Natural killer cell treated with Interleukin-12 subunit alpha and Interleukin-12 subunit beta and Interleukin-15 and Interleukin-18, amount 100 ng/mL, for 72 hours (primary cell): ENCODE measurements at regions not wholly inside any gene's neighbourhood (a gene's known extent, or its start where the extent isn't known, plus 50 kb on each side); places are given as distances from the start of the nearest gene placed in this dataset.
"Not testable (repeated sequence)": the region's sequence is repeated elsewhere in the genome, so short reads cannot be mapped to it uniquely, and the experiment has no call there.

Experiments used
- ATAC-seq, 2 donors: fragments of 150-1000 bp; cut with Tn5 transposase in 1 of 2; sonication (Bioruptor Pico), chemical (Tn5 transposase) in 1 of 2; 2 replicates each; pipeline ENCODE4 v1.10.0; 2021
- DNase-seq: peaks from one replicate; pipeline ENCODE4 v3.0.0; 2022; ENCODE audit warnings: low spot score
- H3K27ac Mint-ChIP-seq, 2 donors: 1 replicate in 1 of 2; 2 replicates in 1 of 2; pipeline ENCODE4 v1.8.0; 2022; ENCODE audit warnings: mixed read lengths in 2 of 2, mild to moderate bottlenecking in 1 of 2, moderate library complexity in 1 of 2
- H3K27me3 Mint-ChIP-seq, 2 donors: 1 replicate in 1 of 2; 2 replicates in 1 of 2; pipeline ENCODE4 v1.8.0; 2022; ENCODE audit warnings: mixed read lengths in 2 of 2
- H3K36me3 Mint-ChIP-seq: one replicate; pipeline ENCODE4 v1.8.0; 2022; ENCODE audit warnings: mixed read lengths
- H3K4me1 Mint-ChIP-seq, 2 donors: 1 replicate in 1 of 2; 2 replicates in 1 of 2; pipeline ENCODE4 v1.8.0; 2022; ENCODE audit warnings: low read depth in 2 of 2, mixed read lengths in 2 of 2, mild to moderate bottlenecking in 1 of 2
- H3K4me3 Mint-ChIP-seq: one replicate; pipeline ENCODE4 v1.8.0; 2022; ENCODE audit warnings: mixed read lengths
- H3K9me3 Mint-ChIP-seq: 2 replicates; pipeline ENCODE4 v1.8.0; 2022; ENCODE audit warnings: mixed read lengths

DNA sequence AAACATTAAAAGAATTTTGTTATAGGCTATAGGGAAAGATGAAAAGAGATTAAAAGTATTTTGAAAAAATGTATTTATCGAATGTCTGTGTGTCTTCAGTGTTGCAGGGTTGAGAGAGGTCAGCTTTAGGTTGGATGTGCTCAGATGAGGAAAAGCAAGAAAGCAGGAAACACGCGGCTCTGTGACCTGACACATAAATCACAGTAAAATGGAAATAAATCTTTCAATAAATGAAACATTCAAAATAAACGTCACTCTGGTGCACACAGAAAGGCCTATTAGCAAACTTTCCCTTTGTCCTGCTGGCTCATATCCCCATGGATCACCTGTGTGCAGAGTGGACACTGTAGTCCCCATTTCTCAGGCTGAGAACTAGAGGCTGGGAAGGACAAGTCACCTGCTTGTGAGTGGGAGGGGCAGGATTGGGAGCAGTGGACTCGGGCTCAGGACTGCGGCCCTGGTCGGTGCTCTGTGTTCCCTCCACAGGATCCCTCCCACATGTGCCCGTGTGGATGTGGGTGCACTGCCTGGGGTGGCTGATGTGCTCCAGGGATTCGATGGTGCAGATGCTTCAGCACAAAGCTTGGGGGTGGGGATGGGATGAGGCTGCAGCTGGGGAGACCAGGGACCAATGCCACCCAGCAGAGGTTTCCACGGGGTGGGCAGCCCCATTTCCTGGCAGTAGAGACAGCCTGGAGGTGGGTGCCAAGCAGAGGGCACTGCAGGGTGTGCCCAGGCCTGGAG is 96.0 kb upstream of the IGLL5 start:
- Mint-ChIP-seq H3K36me3 (no peaks in the 10 kb centered on the region), H3K27ac (peak overlapping the region; percentile 65 to 68), H3K9me3 (no peaks in the 10 kb centered on the region), H3K4me1 (peaks cover 46 to 65% of the 10 kb centered on the region in 2 donors), H3K4me3 (peak overlapping the region; percentile 1), H3K27me3 (no peaks in the 10 kb centered on the region)
- DNase-seq = no peak
- no peak for ATAC-seq

DNA sequence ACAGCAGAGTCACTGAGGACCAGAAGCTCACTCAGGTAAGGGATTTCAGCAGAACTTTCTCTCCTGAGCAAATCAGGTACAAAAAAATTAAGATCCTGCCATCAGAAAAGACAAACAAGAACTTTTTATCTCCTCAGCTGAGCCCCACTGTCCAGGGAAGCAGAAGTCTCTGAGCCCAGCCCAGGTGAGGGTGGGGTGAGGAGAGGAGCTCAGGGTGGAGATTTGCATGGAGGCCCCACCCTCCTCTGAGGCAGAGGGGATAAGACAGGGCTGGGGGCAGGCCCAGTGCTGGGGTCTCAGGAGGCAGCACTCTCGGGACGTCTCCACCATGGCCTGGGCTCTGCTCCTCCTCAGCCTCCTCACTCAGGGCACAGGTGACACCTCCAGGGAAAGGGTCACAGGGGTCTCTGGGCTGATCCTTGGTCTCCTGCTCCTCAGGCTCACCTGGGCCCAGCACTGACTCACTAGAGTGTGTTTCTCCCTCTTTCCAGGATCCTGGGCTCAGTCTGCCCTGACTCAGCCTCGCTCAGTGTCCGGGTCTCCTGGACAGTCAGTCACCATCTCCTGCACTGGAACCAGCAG is 95.3 kb upstream of the IGLL5 start:
- not testable (repeated sequence) for H3K9me3 Mint-ChIP-seq, H3K36me3 Mint-ChIP-seq, ATAC-seq, H3K27me3 Mint-ChIP-seq, DNase-seq
- Mint-ChIP-seq H3K4me3 (peak overlapping the region; percentile 1), H3K27ac (peak overlapping the region; percentile 65 to 68), H3K4me1 (peaks cover 52 to 66% of the 10 kb centered on the region in 2 donors)

DNA sequence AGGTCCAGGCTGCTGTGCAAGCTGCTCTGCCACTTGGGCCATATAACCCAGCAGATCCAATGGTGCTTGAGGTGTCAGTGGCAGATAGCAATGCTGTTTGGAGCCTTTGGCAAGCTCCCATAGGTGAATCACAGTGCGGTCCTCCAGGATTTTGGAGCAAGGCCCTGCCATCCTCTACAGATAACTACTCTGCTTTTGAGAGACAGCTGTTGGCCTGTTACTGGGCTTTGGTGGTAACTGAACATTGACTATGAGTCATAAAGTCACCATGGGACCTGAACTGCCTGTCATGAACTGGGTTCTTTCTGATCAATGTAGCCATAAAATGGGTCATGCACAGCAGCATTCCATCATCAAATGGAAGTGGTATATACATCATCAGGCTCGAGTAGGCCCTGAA is 92.0 kb upstream of the IGLL5 start:
- not testable (repeated sequence) for H3K36me3 Mint-ChIP-seq, ATAC-seq, H3K27ac Mint-ChIP-seq, H3K9me3 Mint-ChIP-seq, H3K4me3 Mint-ChIP-seq, DNase-seq, H3K27me3 Mint-ChIP-seq
- H3K4me1 Mint-ChIP-seq = peaks cover 31 to 49% of the 10 kb centered on the region in 2 donors

DNA sequence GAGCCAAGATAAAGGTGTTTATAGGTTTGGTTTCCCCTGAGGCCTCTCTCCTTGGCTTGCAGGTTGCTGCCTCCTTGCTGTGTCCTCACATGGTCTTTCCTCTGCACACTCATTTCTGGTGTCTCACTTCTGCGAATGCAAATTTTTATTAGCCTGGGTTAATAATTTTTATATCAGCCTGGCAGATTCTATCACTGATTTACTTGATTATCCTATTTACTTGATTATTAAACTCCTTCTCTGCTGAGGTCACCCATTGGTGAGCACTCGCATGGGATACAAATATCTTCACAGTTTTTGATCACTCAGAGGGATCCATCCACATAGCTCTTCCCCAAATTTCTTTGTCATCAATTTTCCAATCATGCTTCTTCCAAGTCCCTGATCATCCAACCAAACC is 90.9 kb upstream of the IGLL5 start:
- no peak overlapping the region for H3K27ac Mint-ChIP-seq
- H3K27me3 Mint-ChIP-seq = no peaks in the 10 kb centered on the region
- no peak for ATAC-seq
- no peaks in the 10 kb centered on the region for H3K9me3 Mint-ChIP-seq
- peaks cover 20 to 44% of the 10 kb centered on the region in 2 donors for H3K4me1 Mint-ChIP-seq
- H3K4me3 Mint-ChIP-seq = no peak overlapping the region
- H3K36me3 Mint-ChIP-seq = peaks cover 5% of the 10 kb centered on the region
- no peak for DNase-seq

DNA sequence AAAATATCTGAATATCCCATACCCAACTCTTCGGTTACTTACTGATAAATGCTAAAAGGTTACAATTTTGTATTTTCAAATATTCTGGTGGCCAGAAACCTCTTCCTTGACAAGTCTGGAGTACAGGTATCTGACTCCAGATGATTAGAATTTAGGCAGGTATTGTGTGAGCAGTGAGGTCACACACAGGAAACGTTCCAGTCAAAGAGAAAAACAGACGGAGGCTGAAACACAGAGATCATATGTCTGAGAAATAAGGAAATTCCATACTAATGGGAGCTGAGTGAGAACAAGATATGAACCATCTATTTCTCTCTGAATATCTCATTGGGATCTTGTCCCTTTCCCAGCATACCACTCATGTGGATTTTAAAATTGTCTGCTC is 89.4 kb upstream of the IGLL5 start:
- Mint-ChIP-seq H3K4me1 (peaks cover 20 to 45% of the 10 kb centered on the region in 2 donors), H3K4me3 (no peak overlapping the region), H3K27ac (no peak overlapping the region), H3K9me3 (no peaks in the 10 kb centered on the region), H3K36me3 (peaks cover 5% of the 10 kb centered on the region), H3K27me3 (no peaks in the 10 kb centered on the region)
- no peak for DNase-seq
- ATAC-seq = no peak

DNA sequence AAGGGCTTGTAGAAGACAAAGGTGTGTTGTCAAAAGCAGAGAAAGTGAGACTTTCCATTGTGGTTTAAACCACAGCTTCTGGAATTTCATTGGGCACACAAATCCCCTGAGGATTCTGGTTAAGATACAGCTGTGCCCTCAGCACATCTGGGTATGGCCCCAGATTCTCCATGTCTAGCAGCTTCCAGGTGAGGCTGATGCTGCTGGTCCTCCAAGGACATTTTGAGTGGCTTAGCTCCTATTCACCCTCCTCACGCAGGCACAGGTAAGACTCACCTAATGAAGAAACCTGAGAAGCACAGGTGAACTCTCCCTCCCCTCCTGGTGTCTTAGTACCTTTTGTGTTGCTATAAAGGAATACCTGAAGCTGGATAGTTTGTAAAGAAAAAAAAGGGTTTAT is 88.9 kb upstream of the IGLL5 start:
- no peak for DNase-seq
- no peak overlapping the region for H3K4me3 Mint-ChIP-seq
- no peaks in the 10 kb centered on the region for H3K27me3 Mint-ChIP-seq
- no peak overlapping the region for H3K27ac Mint-ChIP-seq
- no peaks in the 10 kb centered on the region for H3K9me3 Mint-ChIP-seq
- peaks cover 5% of the 10 kb centered on the region for H3K36me3 Mint-ChIP-seq
- no peak for ATAC-seq
- peaks cover 24 to 46% of the 10 kb centered on the region in 2 donors for H3K4me1 Mint-ChIP-seq

DNA sequence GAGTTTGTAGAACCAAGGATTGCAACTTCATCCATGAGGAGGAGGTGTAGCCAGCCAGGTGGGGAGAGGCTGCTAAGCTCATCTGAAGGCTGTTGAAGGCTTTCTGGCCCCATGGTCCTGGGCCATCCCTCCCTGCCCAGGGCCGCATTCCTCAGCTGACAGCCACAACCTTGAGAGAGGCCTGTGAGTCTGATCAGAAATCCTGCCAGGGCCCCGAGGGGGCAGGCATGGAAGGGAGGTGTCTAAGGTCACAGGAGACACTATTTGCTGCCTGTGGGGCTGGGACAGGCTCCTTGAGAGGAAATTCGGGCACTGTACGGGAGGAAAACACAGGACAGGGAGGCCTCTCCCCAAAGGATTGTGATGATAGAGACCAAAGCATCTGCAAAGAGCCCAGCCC is 88.1 kb upstream of the IGLL5 start:
- Mint-ChIP-seq H3K4me3 (no peak overlapping the region), H3K36me3 (peaks cover 5% of the 10 kb centered on the region), H3K27ac (no peak overlapping the region), H3K4me1 (peaks cover 30 to 47% of the 10 kb centered on the region in 2 donors), H3K9me3 (no peaks in the 10 kb centered on the region), H3K27me3 (no peaks in the 10 kb centered on the region)
- DNase-seq (no peak), ATAC-seq (no peak)

DNA sequence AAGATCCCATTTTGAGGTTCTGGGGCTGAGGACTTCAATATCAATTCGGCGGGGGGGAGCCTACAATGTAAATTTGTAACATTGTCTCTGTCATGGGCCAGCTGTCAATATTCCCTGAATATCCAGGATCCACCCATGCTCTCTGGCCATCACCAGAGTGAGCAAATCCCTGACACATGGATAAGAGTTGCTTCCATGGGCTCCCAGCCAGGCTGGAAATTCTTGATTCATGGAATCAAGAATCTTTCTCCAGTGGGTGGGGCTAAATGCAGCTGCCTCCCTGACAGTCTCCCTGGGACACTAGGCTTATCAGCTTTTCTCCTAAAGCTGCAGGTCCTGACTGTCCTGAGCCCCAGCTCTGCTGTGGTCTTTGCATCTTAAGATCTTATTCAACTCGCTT is 86.9 kb upstream of the IGLL5 start:
- ATAC-seq (no peak), DNase-seq (no peak)
- Mint-ChIP-seq H3K4me1 (peaks cover 38 to 45% of the 10 kb centered on the region in 2 donors), H3K36me3 (peaks cover 5% of the 10 kb centered on the region), H3K27me3 (no peaks in the 10 kb centered on the region), H3K9me3 (no peaks in the 10 kb centered on the region), H3K27ac (no peak overlapping the region), H3K4me3 (no peak overlapping the region)

DNA sequence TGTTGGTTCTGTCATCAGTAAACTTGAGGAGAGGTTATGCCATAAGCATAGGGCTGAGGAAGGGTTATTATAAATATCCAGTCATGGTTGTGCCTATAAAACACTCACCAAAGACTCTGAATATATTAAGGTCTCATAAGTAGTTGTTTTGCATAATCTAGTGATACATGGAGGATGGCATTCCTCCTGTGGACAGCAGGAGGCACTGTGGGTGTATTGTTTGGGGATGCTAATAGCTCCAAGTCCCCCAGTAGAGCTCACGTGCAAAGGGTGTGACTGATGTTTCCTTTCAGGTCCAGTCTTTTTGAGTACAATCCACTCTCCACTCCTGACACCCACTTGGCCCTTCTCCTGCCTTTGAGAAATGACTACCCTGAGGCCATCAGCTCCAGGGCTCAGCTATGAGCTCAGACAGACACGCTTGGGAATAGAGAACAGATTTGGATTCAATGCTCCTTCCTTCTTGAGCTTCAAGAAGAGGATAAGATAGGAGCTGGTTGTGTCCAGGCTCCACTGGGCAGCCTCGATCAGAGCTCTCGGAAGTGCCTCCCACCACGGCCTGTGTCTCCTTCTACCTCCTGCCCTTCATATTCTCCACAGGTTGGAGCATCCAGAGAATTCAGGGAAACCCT is 85.2 kb upstream of the IGLL5 start:
- peak; percentile 52 to 63 for ATAC-seq
- no peak overlapping the region for H3K4me3 Mint-ChIP-seq

DNA sequence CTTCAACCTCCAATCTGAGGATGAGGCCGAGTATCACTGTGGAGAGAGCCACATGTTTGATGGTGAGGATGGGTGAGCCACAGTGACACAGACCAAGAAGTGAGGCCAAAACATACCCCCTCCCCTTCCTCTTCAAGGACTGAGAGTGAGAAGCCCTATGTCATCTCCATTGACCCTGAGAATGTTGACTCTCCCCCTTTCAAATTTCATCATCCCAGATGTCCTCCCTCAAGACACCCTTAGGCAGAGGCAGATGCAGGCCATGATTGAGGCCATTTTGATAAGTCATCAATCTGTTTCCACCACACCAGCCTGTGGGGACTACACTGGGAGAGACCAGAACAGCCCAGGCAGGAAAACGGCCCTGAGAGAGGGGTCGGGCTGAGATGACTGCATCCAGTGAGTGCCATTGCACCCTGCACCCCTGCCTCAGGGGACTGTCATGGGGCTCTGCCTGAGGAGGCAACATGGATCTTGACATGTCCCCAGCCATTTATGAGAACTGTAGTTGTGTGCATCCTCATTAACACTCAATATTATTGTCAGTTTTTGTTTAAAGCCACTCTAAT is 84.2 kb upstream of the IGLL5 start:
- H3K4me1 Mint-ChIP-seq = peaks cover 33 to 37% of the 10 kb centered on the region in 2 donors
- no peaks in the 10 kb centered on the region for H3K27me3 Mint-ChIP-seq
- peak overlapping the region in 1 of 2 donors; percentile 21 for H3K27ac Mint-ChIP-seq
- no peaks in the 10 kb centered on the region for H3K9me3 Mint-ChIP-seq
- H3K4me3 Mint-ChIP-seq = peak overlapping the region; percentile 32
- ATAC-seq (no peak), DNase-seq (no peak)
- H3K36me3 Mint-ChIP-seq = no peaks in the 10 kb centered on the region

More for the DNA sequence above, 85.2 kb upstream of the IGLL5 start:
- Mint-ChIP-seq H3K4me1 (peaks cover 33 to 37% of the 10 kb centered on the region in 2 donors), H3K36me3 (no peaks in the 10 kb centered on the region), H3K9me3 (no peaks in the 10 kb centered on the region), H3K27me3 (no peaks in the 10 kb centered on the region), H3K27ac (peak overlapping the region in 1 of 2 donors; percentile 21)
- no peak for DNase-seq

DNA sequence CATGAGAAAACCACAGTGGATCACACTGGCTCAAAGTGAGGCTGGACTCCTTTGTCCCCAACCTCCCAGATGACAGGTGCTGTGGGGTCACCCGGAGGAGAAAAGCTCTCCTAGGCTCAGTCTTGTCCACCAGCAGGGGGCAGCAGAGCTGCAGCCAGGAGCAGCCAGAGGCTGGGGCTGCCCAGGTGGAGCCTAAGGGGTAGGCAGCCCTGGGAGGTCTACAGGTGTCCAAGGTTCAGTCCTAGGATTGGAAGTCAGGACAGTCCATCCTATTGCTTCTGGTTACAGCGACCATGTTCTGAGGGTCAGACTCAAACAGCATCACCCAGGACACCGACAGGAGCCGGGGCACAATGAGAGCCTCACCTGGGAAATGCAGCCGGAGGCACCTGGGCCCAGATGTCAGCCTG is 77.6 kb upstream of the IGLL5 start:
- no peak for DNase-seq
- no peaks in the 10 kb centered on the region for H3K36me3 Mint-ChIP-seq
- H3K4me3 Mint-ChIP-seq = no peak overlapping the region
- peak in 1 of 2 donors; percentile 80 for ATAC-seq
- H3K4me1 Mint-ChIP-seq = peaks cover 11 to 23% of the 10 kb centered on the region in 2 donors
- H3K27me3 Mint-ChIP-seq = no peaks in the 10 kb centered on the region
- H3K9me3 Mint-ChIP-seq = no peaks in the 10 kb centered on the region
- H3K27ac Mint-ChIP-seq = no peak overlapping the region

DNA sequence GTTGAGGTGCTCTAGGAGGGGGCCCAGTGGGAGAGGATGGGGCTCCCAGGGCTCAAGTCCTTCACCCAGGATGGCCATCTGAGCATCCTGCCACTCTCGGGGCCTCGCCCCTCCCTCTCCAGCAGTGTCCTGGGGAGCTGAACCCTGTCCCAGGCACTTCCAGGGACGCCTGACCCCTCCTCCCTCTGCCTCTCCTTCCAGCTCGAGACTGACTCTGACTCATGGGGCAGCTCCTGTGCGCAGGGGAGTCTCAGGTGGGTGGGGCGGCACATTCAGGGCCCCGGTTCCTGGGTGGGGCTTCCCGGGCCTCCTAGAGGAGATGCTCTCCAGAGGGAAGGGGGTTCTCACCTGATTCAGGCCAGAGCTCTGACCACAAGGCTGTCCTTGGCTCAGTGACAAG is 77.1 kb upstream of the IGLL5 start:
- DNase-seq (no peak), ATAC-seq (peak in 1 of 2 donors; percentile 15)
- no peaks in the 10 kb centered on the region for H3K9me3 Mint-ChIP-seq
- no peaks in the 10 kb centered on the region for H3K36me3 Mint-ChIP-seq
- H3K4me1 Mint-ChIP-seq = peaks cover 13 to 22% of the 10 kb centered on the region in 2 donors
- H3K27me3 Mint-ChIP-seq = no peaks in the 10 kb centered on the region
- peak overlapping the region in 1 of 2 donors; percentile 36 for H3K27ac Mint-ChIP-seq
- no peak overlapping the region for H3K4me3 Mint-ChIP-seq

DNA sequence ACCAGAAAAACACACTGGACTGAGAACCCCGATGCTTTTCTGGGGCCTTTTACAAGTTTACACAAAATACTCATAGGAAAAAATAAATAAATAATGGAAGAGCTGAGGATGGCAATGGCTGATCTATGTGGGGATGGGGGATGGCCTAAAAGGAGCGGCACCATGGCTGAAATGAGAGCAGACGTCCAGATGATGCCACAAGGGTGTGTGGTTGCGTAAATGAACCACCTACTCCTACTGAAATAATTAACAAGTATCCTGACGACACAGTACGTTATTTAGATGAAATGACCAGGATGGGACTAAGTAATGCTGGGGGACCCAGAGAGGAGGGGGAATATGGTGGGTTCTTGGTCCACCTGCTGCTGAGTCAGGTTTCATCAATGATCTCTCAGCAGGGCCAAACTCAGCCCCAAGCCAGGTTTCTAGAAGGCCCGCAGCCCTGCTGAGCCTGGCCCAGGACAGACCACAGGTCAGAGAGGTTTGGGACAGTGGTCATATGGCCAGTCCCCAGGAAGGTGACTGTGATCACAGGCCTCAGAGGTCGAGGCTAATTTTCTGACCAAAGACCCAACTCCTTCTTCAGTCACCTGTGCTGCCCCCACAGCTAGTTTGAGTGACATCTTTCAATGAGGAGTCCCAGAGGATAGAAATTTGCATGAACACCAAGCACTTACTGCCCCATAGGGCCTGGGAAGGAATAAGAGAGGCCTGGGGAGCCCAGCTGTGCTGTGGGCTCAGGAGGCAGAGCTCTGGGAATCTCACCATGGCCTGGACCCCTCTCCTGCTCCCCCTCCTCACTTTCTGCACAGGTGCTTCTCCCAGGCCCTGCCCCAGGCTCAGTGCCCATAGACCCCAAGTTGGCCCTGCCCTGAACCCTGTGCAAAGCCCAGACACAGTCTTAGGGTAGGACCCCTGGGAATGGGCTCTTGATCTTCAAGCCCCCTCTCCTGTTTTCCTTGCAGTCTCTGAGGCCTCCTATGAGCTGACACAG is 76.3 kb upstream of the IGLL5 start:
- peak overlapping the region in 1 of 2 donors; percentile 36 for H3K27ac Mint-ChIP-seq
- H3K27me3 Mint-ChIP-seq = no peaks in the 10 kb centered on the region
- no peak overlapping the region for H3K4me3 Mint-ChIP-seq
- ATAC-seq (peak in 1 of 2 donors; percentile 7), DNase-seq (no peak)
- H3K9me3 Mint-ChIP-seq = no peaks in the 10 kb centered on the region
- peaks cover 21 to 30% of the 10 kb centered on the region in 2 donors for H3K4me1 Mint-ChIP-seq
- H3K36me3 Mint-ChIP-seq = no peaks in the 10 kb centered on the region
